Fibroblast of villous mesenchyme (primary cell): ENCODE measurements at regions not wholly inside any gene's neighbourhood (a gene's known extent, or its start where the extent isn't known, plus 50 kb on each side); places are given as distances from the start of the nearest gene placed in this dataset.
"Not testable (repeated sequence)": the region's sequence is repeated elsewhere in the genome, so short reads cannot be mapped to it uniquely, and the experiment has no call there.

ENCODE experiments used
- DNase-seq: peaks from one replicate; pipeline ENCODE4 v3.0.0-alpha.2; 2010; ENCODE audit warnings: low read depth
- H3K4me3 ChIP-seq: 2 replicates; pipeline ENCODE4 v1.5.1; 2011; ENCODE audit warnings: low read depth, mild to moderate bottlenecking, low read length
- TF ChIP-seq, protein P1 (sequence below): IDR thresholded peaks from 2 replicates; pipeline ENCODE4 v1.5.1; 2012; ENCODE audit warnings: low read depth, mild to moderate bottlenecking, low read length; ENCODE audit not compliant: insufficient read depth

DNA sequence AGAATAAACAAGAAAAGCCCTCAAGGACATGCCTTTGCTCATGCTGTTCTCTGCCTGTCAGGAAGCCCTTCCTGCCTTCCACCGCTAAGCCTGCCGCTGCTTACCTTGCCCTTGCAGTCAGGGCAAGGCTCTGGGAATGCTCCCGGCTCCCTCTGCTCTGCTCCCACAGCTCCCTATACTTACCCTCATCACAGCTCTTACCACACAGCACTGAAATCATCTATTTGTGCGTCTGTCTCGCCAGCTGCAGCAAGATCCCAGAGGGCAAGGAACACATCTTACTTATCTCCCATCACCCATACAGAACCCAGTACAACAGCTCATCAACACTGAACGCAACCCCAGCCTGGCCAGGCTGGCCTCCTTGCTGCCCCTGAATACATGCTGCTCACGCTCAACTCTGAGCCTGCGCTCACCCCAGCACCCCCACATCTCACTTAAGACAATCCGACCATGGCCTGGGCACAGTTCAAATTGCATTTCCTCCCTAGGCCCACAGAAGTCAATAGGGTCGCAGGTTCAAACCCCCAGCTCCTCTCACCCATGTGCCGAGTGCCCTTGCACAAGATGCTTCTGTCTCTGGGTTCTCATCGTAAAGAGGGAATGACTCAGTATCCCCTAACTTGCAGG, 161.8 kb downstream of the IGLL1 start:
- TF ChIP-seq, protein P1, sequence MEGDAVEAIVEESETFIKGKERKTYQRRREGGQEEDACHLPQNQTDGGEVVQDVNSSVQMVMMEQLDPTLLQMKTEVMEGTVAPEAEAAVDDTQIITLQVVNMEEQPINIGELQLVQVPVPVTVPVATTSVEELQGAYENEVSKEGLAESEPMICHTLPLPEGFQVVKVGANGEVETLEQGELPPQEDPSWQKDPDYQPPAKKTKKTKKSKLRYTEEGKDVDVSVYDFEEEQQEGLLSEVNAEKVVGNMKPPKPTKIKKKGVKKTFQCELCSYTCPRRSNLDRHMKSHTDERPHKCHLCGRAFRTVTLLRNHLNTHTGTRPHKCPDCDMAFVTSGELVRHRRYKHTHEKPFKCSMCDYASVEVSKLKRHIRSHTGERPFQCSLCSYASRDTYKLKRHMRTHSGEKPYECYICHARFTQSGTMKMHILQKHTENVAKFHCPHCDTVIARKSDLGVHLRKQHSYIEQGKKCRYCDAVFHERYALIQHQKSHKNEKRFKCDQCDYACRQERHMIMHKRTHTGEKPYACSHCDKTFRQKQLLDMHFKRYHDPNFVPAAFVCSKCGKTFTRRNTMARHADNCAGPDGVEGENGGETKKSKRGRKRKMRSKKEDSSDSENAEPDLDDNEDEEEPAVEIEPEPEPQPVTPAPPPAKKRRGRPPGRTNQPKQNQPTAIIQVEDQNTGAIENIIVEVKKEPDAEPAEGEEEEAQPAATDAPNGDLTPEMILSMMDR = no peak
- H3K4me3 ChIP-seq = no peak overlapping the region
- DNase-seq = no peak

DNA sequence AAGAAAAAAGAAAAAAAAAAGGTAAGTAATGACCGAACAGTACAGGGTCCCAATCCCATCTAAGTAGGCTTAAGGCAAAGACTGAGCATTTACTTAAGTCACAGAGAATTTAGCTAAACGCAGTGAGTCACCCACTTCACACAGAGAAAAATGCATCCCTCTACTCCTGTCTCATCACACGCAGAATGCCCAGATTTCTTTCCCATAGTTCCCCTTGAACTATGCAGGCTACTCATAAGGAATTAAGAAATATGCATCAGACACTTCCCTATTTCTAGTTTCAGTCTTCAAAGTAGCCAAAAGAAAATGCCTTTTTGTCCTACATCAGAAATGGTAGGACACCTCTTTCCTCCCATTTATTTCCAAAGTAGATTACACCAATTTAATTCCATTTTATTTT, 162.8 kb downstream of the IGLL1 start:
- DNase-seq = not testable (repeated sequence)

DNA sequence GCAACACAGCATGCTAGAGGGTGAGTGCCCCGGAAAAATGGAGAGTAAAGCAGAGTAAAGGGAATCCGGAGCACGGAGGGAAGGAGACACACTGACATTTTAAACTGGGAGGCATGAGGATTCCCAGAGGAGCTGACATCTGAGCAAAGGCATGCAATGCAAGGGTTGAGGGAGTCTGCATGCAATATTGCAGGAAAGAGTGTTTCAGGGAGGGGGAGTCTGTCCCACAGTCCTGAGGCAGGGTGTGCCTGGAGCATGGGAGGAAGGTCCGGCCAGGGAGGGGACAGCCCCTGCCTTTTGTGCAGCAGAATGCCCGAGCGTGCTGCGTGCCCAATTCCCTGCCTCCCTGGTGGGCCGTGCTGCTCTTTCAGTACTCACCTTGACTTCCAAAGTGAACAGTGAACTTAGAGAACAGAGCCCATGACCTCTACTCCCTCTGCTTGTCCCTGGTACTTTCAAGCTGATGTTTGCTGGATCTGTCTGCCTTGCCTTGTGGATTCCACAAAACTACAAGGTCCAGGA, 163.9 kb downstream of the IGLL1 start:
- not testable (repeated sequence) for DNase-seq

More for the DNA sequence above, 162.8 kb downstream of the IGLL1 start:
- not testable (repeated sequence) for H3K4me3 ChIP-seq

DNA sequence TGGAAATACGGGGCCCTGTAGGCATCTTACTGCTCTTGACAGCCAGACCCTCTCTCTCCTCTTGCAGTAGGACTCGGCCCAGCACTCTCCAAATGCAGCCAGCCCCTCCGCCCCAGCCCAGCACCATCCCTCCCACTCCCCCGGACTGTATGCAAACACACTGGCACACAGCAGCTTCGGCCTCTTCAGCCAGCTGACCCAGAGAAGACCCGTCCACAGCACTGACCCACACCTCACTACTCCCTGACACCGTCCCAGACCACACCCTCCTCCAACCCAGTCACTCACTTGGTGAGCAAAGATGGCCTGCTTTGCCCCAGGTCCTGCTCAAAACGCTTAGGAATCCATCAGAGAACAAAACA, 164.6 kb downstream of the IGLL1 start:
- TF ChIP-seq, protein P1 = no peak
- H3K4me3 ChIP-seq = no peak overlapping the region
- DNase-seq = no peak

More for the DNA sequence above, 163.9 kb downstream of the IGLL1 start:
- H3K4me3 ChIP-seq = not testable (repeated sequence)

DNA sequence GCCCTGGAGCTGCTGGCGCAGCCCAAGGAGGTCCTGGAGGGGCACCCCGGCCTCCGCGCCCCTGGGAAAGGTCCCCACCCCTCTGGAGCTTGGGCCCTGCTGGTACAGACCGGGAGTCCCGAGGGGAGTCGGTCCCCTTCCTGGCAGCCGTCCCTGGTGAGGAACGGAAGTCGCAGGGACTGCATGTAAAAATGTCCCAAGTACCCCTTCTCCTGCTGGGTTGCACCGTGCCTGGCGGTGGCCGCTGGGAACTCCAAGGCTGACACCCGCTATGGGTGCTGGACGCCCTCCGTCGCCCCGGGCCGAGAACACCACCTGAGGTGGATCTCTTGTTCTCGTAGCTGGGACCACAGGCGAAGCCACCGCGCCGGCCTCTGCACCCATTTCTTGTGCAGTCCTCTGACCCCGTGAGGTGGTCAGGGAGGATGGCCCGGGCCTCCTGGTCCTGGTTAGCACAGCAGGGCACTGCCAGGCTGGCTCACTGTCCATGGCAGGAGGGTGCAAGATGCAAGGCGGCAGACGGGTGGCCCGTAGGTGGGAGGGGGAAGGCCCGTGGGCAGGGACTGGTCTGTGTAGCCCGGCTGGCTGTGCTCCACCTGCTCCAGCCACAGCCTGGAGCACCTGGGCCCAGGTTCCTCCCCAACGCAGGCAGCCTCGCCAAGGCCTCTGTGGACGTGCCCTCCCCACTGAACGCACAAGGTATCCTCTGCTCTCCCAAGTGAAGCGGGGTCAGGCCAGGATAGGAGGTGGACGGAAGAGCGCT, 165.2 kb downstream of the IGLL1 start:
- TF ChIP-seq, protein P1 = no peak
- H3K4me3 ChIP-seq = no peak overlapping the region

DNA sequence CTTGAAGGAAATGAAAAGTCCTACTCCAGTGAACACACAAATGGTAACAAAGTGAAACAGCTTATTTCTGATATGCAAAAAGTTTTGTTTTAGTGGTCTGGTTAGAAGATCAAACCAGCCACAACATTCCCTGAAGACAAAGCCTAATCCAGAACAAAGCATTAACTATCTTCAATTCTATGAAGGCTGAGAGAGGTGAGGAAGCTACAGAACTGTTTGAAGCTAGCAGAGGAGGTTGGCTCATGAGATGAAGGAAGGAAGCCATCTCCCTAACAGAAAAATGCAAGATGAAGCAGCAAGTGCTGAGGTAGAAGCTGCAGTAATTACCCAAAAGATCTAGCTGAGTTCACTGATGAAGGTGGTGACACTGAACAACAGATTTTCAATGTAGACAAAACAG, 168.4 kb downstream of the IGLL1 start:
- DNase-seq = no peak
- no peak overlapping the region for H3K4me3 ChIP-seq
- TF ChIP-seq, protein P1 = no peak

More for the DNA sequence above, 165.2 kb downstream of the IGLL1 start:
- no peak for DNase-seq

DNA sequence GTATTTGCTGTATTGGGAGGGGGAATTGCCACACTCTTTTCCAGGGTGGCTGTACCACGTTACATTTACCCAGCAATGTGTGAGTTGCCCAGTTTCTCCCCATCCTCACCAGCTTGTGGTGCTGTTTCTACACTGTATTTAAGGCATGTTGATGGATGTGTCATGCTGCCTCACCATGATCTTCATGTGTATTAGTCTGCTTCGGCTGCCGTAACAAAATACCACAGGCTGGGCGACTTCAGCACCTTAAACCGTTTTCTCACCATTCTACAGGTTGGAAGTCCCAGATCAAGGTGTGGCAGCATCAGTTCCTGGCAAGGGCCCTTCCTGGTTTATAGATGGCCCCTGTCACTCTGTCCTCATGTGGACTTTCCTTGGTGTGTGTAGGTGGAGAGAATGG, 169.7 kb downstream of the IGLL1 start:
- DNase-seq = no peak
- TF ChIP-seq, protein P1 = no peak
- H3K4me3 ChIP-seq = no peak overlapping the region
